HG03565 (cell line): ENCODE measurements at regions not wholly inside any gene's neighbourhood (a gene's known extent, or its start where the extent isn't known, plus 50 kb on each side); places are given as distances from the start of the nearest gene placed in this dataset.

Experiments used
- ATAC-seq: cut with Tn5 transposase; IDR thresholded peaks from one replicate; pipeline ENCODE4 v1.9.1; 2021; ENCODE audit warnings: mild to moderate bottlenecking, moderate library complexity; ENCODE audit not compliant: unreplicated experiment

GRCh38 chr12:4857472-4858291 lies 52.0 kb upstream of the KCNA1 start:
- peak; percentile 39 for ATAC-seq

- ATAC-seq, result no peak
These were observed 51.3 kb upstream of the KCNA1 start for GRCh38 chr12:4858386-4858785.

GRCh38 chr12:4859478-4860210 lies 50.1 kb upstream of the KCNA1 start:
- no peak for ATAC-seq
